ENCODE measurements at regions not wholly inside any gene's neighbourhood (a gene's known extent, or its start where the extent isn't known, plus 50 kb on each side); places are given as distances from the start of the nearest gene placed in this dataset.

- Histone ChIP-seq H3K27ac (no peak overlapping the region), H3K27me3 (no peaks in the 10 kb centered on the region), H3K4me1 (no peaks in the 10 kb centered on the region), H3K4me3 (no peak overlapping the region), H3K36me3 (no peaks in the 10 kb centered on the region), H3K9me3 (peaks cover 0 to 3% of the 10 kb centered on the region in 2 donors)
- no peak for TF ChIP-seq CTCF (IDR thresholded peaks at IDR 0.05)
- no peak for DNase-seq (ENCODE audit: low spot score)
These were observed 54.2 kb upstream of the ADAMTS5 start for GRCh38 chr21:27021046-27021445.

- no peak overlapping the region for H3K4me3 ChIP-seq
- no peak for TF ChIP-seq CTCF (IDR thresholded peaks at IDR 0.05)
- DNase-seq (ENCODE audit: low spot score), result no peak
- no peaks in the 10 kb centered on the region for H3K4me1 ChIP-seq
- peaks cover 0 to 3% of the 10 kb centered on the region in 2 donors for H3K9me3 ChIP-seq
- no peak overlapping the region for H3K27ac ChIP-seq
- H3K27me3 ChIP-seq, result no peaks in the 10 kb centered on the region
- no peaks in the 10 kb centered on the region for H3K36me3 ChIP-seq
These were observed 50.4 kb upstream of the ADAMTS5 start for GRCh38 chr21:27017246-27017645.
